ENCODE measurements at regions not wholly inside any gene's neighbourhood (a gene's known extent, or its start where the extent isn't known, plus 50 kb on each side); places are given as distances from the start of the nearest gene placed in this dataset.

GRCh38 chr6:170232186-170233002, 58.5 kb downstream of the DLL1 start:
- TF ChIP-seq REST (IDR thresholded peaks at IDR 0.05; ENCODE audit: insufficient read depth in 1 of 2, low read depth in 2 of 2, low read length in 2 of 2) (no peak), SIN3A (IDR thresholded peaks at IDR 0.05; ENCODE audit: borderline replicate concordance, insufficient read depth, low read length) (no peak), POLR2AphosphoS5 (IDR thresholded peaks at IDR 0.05; ENCODE audit: low read depth, low read length) (no peak), TAF1 (IDR thresholded peaks at IDR 0.05; ENCODE audit: borderline replicate concordance, insufficient read depth, low read length) (no peak), FOXP2 (optimal IDR thresholded peaks at IDR 0.05; ENCODE audit: borderline replicate concordance, extremely low read depth, extremely low read length, insufficient read depth) (no peak)

- no peak for TF ChIP-seq SIN3A (IDR thresholded peaks at IDR 0.05; ENCODE audit: borderline replicate concordance, insufficient read depth, low read length)
- no peak for TF ChIP-seq FOXP2 (optimal IDR thresholded peaks at IDR 0.05; ENCODE audit: borderline replicate concordance, extremely low read depth, extremely low read length, insufficient read depth)
- TF ChIP-seq TAF1 (IDR thresholded peaks at IDR 0.05; ENCODE audit: borderline replicate concordance, insufficient read depth, low read length) = no peak
- TF ChIP-seq POLR2AphosphoS5 (IDR thresholded peaks at IDR 0.05; ENCODE audit: low read depth, low read length) = no peak
- no peak for TF ChIP-seq REST (IDR thresholded peaks at IDR 0.05; ENCODE audit: insufficient read depth in 1 of 2, low read depth in 2 of 2, low read length in 2 of 2)
These were observed 59.3 kb downstream of the DLL1 start for GRCh38 chr6:170231293-170232185.

GRCh38 chr6:170230520-170231292, 60.2 kb downstream of the DLL1 start:
- TF ChIP-seq REST (IDR thresholded peaks at IDR 0.05; ENCODE audit: insufficient read depth in 1 of 2, low read depth in 2 of 2, low read length in 2 of 2) (no peak), FOXP2 (optimal IDR thresholded peaks at IDR 0.05; ENCODE audit: borderline replicate concordance, extremely low read depth, extremely low read length, insufficient read depth) (no peak), TAF1 (IDR thresholded peaks at IDR 0.05; ENCODE audit: borderline replicate concordance, insufficient read depth, low read length) (no peak), SIN3A (IDR thresholded peaks at IDR 0.05; ENCODE audit: borderline replicate concordance, insufficient read depth, low read length) (no peak), POLR2AphosphoS5 (IDR thresholded peaks at IDR 0.05; ENCODE audit: low read depth, low read length) (no peak)

- TF ChIP-seq FOXP2 (optimal IDR thresholded peaks at IDR 0.05; ENCODE audit: borderline replicate concordance, extremely low read depth, extremely low read length, insufficient read depth) = no peak
- no peak for TF ChIP-seq TAF1 (IDR thresholded peaks at IDR 0.05; ENCODE audit: borderline replicate concordance, insufficient read depth, low read length)
- TF ChIP-seq SIN3A (IDR thresholded peaks at IDR 0.05; ENCODE audit: borderline replicate concordance, insufficient read depth, low read length) = no peak
- TF ChIP-seq REST (IDR thresholded peaks at IDR 0.05; ENCODE audit: insufficient read depth in 1 of 2, low read depth in 2 of 2, low read length in 2 of 2) = no peak
- TF ChIP-seq POLR2AphosphoS5 (IDR thresholded peaks at IDR 0.05; ENCODE audit: low read depth, low read length) = no peak
These were observed 60.9 kb downstream of the DLL1 start for GRCh38 chr6:170229851-170230519.
